NCI-H774 (cell line): ENCODE measurements at regions not wholly inside any gene's neighbourhood (a gene's known extent, or its start where the extent isn't known, plus 50 kb on each side); places are given as distances from the start of the nearest gene placed in this dataset.
"Not testable (repeated sequence)": the region's sequence is repeated elsewhere in the genome, so short reads cannot be mapped to it uniquely, and the experiment has no call there.

Experiments used
- DNase-seq: peaks from one replicate; lab custom pipeline; 2025; lab: John Stamatoyannopoulos, UW

- no peak for DNase-seq
Measured at GRCh38 chr6:25124216-25124715, 154.9 kb upstream of the CARMIL1 start.

GRCh38 chr6:25125736-25126135 lies 153.4 kb upstream of the CARMIL1 start:
- DNase-seq, result no peak

- DNase-seq, result no peak
Measured at GRCh38 chr6:25127076-25127837, 151.9 kb upstream of the CARMIL1 start.

GRCh38 chr6:25130518-25130917 lies 148.7 kb upstream of the CARMIL1 start:
- no peak for DNase-seq

GRCh38 chr6:25132934-25133333 lies 146.2 kb upstream of the CARMIL1 start:
- no peak for DNase-seq

GRCh38 chr6:25133568-25133967 lies 145.6 kb upstream of the CARMIL1 start:
- DNase-seq, result no peak

- DNase-seq, result no peak
Measured at GRCh38 chr6:25136854-25137253, 142.3 kb upstream of the CARMIL1 start.

GRCh38 chr6:25137480-25137879 lies 141.7 kb upstream of the CARMIL1 start:
- DNase-seq, result no peak

GRCh38 chr6:25137916-25138232 lies 141.3 kb upstream of the CARMIL1 start:
- no peak for DNase-seq

- DNase-seq, result no peak
Measured at GRCh38 chr6:25138233-25138933, 140.8 kb upstream of the CARMIL1 start.

GRCh38 chr6:25138934-25139415 lies 140.2 kb upstream of the CARMIL1 start:
- no peak for DNase-seq

GRCh38 chr6:25139608-25140007 lies 139.6 kb upstream of the CARMIL1 start:
- not testable (repeated sequence) for DNase-seq

- no peak for DNase-seq
Measured at GRCh38 chr6:25142506-25142905, 136.7 kb upstream of the CARMIL1 start.

GRCh38 chr6:25144919-25145318 lies 134.3 kb upstream of the CARMIL1 start:
- DNase-seq, result no peak

- no peak for DNase-seq
Measured at GRCh38 chr6:25147223-25147622, 132.0 kb upstream of the CARMIL1 start.

GRCh38 chr6:25150031-25150430 lies 129.1 kb upstream of the CARMIL1 start:
- DNase-seq, result no peak

- no peak for DNase-seq
Measured at GRCh38 chr6:25150863-25151262, 128.3 kb upstream of the CARMIL1 start.

GRCh38 chr6:25153079-25153478 lies 126.1 kb upstream of the CARMIL1 start:
- DNase-seq, result no peak

GRCh38 chr6:25154034-25154596 lies 125.1 kb upstream of the CARMIL1 start:
- DNase-seq, result no peak

- no peak for DNase-seq
Measured at GRCh38 chr6:25155211-25155610, 124.0 kb upstream of the CARMIL1 start.

GRCh38 chr6:25156123-25156522 lies 123.1 kb upstream of the CARMIL1 start:
- DNase-seq, result no peak

- DNase-seq, result no peak
Measured at GRCh38 chr6:25157183-25157582, 122.0 kb upstream of the CARMIL1 start.

- DNase-seq, result no peak
Measured at GRCh38 chr6:25157842-25158241, 121.3 kb upstream of the CARMIL1 start.
